ENCODE measurements at regions not wholly inside any gene's neighbourhood (a gene's known extent, or its start where the extent isn't known, plus 50 kb on each side); places are given as distances from the start of the nearest gene placed in this dataset.

DNA sequence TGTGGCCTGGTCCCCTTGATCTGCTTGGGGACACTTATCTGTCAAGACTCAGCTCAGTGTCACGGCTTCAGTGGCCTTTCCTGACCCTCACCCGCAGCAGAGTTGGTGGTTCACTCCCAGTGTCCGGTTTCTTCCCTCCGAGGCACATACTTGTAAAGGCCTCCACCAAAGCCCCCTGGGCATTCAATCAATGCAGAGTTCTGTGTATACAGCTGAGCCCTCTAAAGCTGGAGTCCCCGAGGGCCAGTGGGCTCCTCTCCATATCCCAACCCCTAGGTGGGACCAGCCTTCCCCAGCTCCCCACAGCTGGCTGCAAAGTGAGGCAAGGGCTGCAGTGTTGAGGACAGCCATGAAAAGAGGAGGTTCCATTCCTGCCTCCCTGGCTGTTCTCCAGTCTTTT lies 70.9 kb upstream of the RGMA start:
- TF ChIP-seq, protein P1, sequence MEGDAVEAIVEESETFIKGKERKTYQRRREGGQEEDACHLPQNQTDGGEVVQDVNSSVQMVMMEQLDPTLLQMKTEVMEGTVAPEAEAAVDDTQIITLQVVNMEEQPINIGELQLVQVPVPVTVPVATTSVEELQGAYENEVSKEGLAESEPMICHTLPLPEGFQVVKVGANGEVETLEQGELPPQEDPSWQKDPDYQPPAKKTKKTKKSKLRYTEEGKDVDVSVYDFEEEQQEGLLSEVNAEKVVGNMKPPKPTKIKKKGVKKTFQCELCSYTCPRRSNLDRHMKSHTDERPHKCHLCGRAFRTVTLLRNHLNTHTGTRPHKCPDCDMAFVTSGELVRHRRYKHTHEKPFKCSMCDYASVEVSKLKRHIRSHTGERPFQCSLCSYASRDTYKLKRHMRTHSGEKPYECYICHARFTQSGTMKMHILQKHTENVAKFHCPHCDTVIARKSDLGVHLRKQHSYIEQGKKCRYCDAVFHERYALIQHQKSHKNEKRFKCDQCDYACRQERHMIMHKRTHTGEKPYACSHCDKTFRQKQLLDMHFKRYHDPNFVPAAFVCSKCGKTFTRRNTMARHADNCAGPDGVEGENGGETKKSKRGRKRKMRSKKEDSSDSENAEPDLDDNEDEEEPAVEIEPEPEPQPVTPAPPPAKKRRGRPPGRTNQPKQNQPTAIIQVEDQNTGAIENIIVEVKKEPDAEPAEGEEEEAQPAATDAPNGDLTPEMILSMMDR (IDR thresholded peaks at IDR 0.05): no peak
- no peak for TF ChIP-seq POLR2A (IDR thresholded peaks at IDR 0.05)
